GM12878 (cell line): ENCODE measurements at regions not wholly inside any gene's neighbourhood (a gene's known extent, or its start where the extent isn't known, plus 50 kb on each side); places are given as distances from the start of the nearest gene placed in this dataset.

Experiments
- ATAC-seq: fragments of 200-7000 bp; cut with Tn5 transposase; 3 replicates; pipeline ENCODE4 v1.9.1; 2020; ENCODE audit warnings: mild to moderate bottlenecking, moderate library complexity
- BruUV-seq: library from RNA; stranded (reverse); fragments of 400-500 nt; replicated peaks from 2 replicates; lab custom pipeline; 2021; lab: Mats Ljungman, UMichigan
- CTCF ChIA-PET: fragments of 300-600 bp; sonication (Branson Sonifier 250); formaldehyde crosslinking; extraction: SDS; loops from one replicate; lab custom pipeline; 2021; ENCODE audit warnings: inconsistent platforms; lab: Yijun Ruan, JAX
- POLR2A ChIA-PET: fragments of 350-600 bp; formaldehyde crosslinking; extraction: SDS; loops from one replicate; lab custom pipeline; 2021; ENCODE audit warnings: inconsistent platforms; lab: Charles Lee
- RAD21 ChIA-PET: fragments of 300-600 bp; sonication (Branson Sonifier 250); formaldehyde crosslinking; loops from one replicate; lab custom pipeline; 2023; ENCODE audit warnings: antibody characterized with exemption; ENCODE audit not compliant: unreplicated experiment; lab: Charles Lee
- SMC1A ChIA-PET: fragments of 300-600 bp; sonication (Branson Sonifier 250); formaldehyde crosslinking; loops from one replicate; lab custom pipeline; 2023; ENCODE audit not compliant: unreplicated experiment, uncharacterized antibody; lab: Charles Lee
- DNase-seq: peaks from one replicate; pipeline ENCODE4 v3.0.0-alpha.2; 2011; ENCODE audit warnings: low read depth, low spot score
- FAIRE-seq: peaks from 3 replicates; lab custom pipeline; 2011; peaks lifted over from hg19 to GRCh38; lab: Jason Lieb, UNC
- H2AFZ ChIP-seq: 2 replicates; pipeline ENCODE4 v1.6.0; 2011; ENCODE audit warnings: low read depth, low read length, control low read depth; ENCODE audit not compliant: control insufficient read depth
- H3K27ac ChIP-seq: 2 replicates; pipeline ENCODE4 v1.5.1; 2011; ENCODE audit warnings: control low read depth; ENCODE audit not compliant: control insufficient read depth, insufficient read depth
- H3K27me3 ChIP-seq, 2 experiments: replicated peaks in 1 of 2; 2 replicates each; pipeline versions ENCODE4 v1.6.0 to v1.6.1; 2011; ENCODE audit warnings: low read length in 1 of 2; ENCODE audit not compliant: control insufficient read depth in 2 of 2, insufficient read depth in 2 of 2
- H3K36me3 ChIP-seq, 2 experiments: 2 replicates each; pipeline ENCODE4 v1.5.1; 2011; ENCODE audit warnings: low read length in 1 of 2; ENCODE audit not compliant: control insufficient read depth in 2 of 2, insufficient read depth in 2 of 2
- H3K4me1 ChIP-seq: 2 replicates; pipeline ENCODE4 v1.6.1; 2011; ENCODE audit warnings: mild to moderate bottlenecking, low read length, moderate library complexity, mixed read lengths; ENCODE audit not compliant: control insufficient read depth, insufficient read depth
- H3K4me2 ChIP-seq: 2 replicates; pipeline ENCODE4 v1.6.0; 2011; ENCODE audit warnings: control low read depth; ENCODE audit not compliant: control insufficient read depth, insufficient read depth
- H3K4me3 ChIP-seq: fragments of 200-600 bp; sonication (generic); 2 replicates; pipeline ENCODE4 v1.5.1; 2016
- H3K79me2 ChIP-seq: 2 replicates; pipeline ENCODE4 v1.6.0; 2011; ENCODE audit warnings: low read length; ENCODE audit not compliant: control insufficient read depth, insufficient read depth
- H3K9ac ChIP-seq: 2 replicates; pipeline ENCODE4 v1.8.0; 2011; ENCODE audit warnings: low read length, control low read depth, mixed read lengths; ENCODE audit not compliant: control insufficient read depth, insufficient read depth
- H3K9me3 ChIP-seq: replicated peaks from 3 replicates; pipeline ENCODE4 v1.5.1; 2011; ENCODE audit warnings: mild to moderate bottlenecking, low read length; ENCODE audit not compliant: control insufficient read depth, insufficient read depth
- H4K20me1 ChIP-seq: 2 replicates; pipeline ENCODE4 v1.6.0; 2011; ENCODE audit not compliant: control insufficient read depth, insufficient read depth
- ASH2L ChIP-seq: fragments of 300-600, 200-600 bp; sonication (generic); IDR thresholded peaks from 2 replicates; pipeline ENCODE4 v1.6.1; 2017; ENCODE audit warnings: low read depth, mild to moderate bottlenecking, borderline replicate concordance
- CHD2 ChIP-seq: IDR thresholded peaks from 2 replicates; pipeline ENCODE4 v1.6.1; 2011; ENCODE audit warnings: low read depth, low read length, improper control_type of control experiment, borderline replicate concordance
- HDAC6 ChIP-seq: fragments of 200-600 bp; sonication (generic); IDR thresholded peaks from one replicate; pipeline ENCODE4 v1.8.0; 2017; ENCODE audit warnings: antibody characterized with exemption; ENCODE audit not compliant: unreplicated experiment
- IKZF2 ChIP-seq, 2 experiments: fragments of 450-650 bp; IDR thresholded peaks; 2 replicates each; pipeline ENCODE4 v1.6.1; 2017; ENCODE audit warnings: mild to moderate bottlenecking in 2 of 2, moderate library complexity in 2 of 2
- JUNB ChIP-seq: IDR thresholded peaks from 2 replicates; pipeline ENCODE4 v1.6.1; 2016; ENCODE audit warnings: antibody characterized with exemption, mild to moderate bottlenecking
- KDM1A ChIP-seq: fragments of 200-600 bp; sonication (generic); IDR thresholded peaks from 2 replicates; pipeline ENCODE4 v1.6.1; 2016; ENCODE audit warnings: borderline replicate concordance
- NR2C2 ChIP-seq: IDR thresholded peaks from 2 replicates; pipeline ENCODE4 v1.6.1; 2011; ENCODE audit warnings: borderline replicate concordance, low read depth; ENCODE audit not compliant: control insufficient read depth, insufficient read length
- NR2F1 ChIP-seq: fragments of 450-650 bp; conservative IDR thresholded peaks from 2 replicates; pipeline ENCODE4 v1.6.1; 2017; ENCODE audit warnings: mild to moderate bottlenecking
- RAD21 ChIP-seq: IDR thresholded peaks from 2 replicates; pipeline ENCODE4 v1.6.1; 2011; ENCODE audit warnings: mild to moderate bottlenecking, low read depth, low read length, moderate library complexity; ENCODE audit not compliant: insufficient read depth
- TARDBP ChIP-seq: IDR thresholded peaks from 2 replicates; pipeline ENCODE4 v1.6.1; 2016; ENCODE audit warnings: borderline replicate concordance
- ZBED1 ChIP-seq: IDR thresholded peaks from 2 replicates; pipeline ENCODE4 v1.6.1; 2016; ENCODE audit warnings: borderline replicate concordance
- ZBTB40 ChIP-seq: fragments of 450-650 bp; IDR thresholded peaks from 2 replicates; pipeline ENCODE4 v1.6.1; 2016; ENCODE audit warnings: mild to moderate bottlenecking, moderate library complexity, borderline replicate concordance
- in situ Hi-C: fragments of 300-500 bp; cut with MboI; formaldehyde crosslinking; loops from 9 replicates; pipeline ENCODE4 v1.14.3; 2018; ENCODE audit warnings: mixed read lengths
- intact Hi-C: fragments of 100-400 bp; cut with micrococcal nuclease; formaldehyde crosslinking; loops from one replicate; pipeline ENCODE4 v1.14.2; 2022; ENCODE audit not compliant: unreplicated experiment
- TF ChIP-seq, protein P1 (sequence below): fragments of 450-650 bp; IDR thresholded peaks from 2 replicates; pipeline ENCODE4 v1.6.1; 2017; ENCODE audit warnings: mild to moderate bottlenecking, moderate library complexity
- TF ChIP-seq, protein P2 (sequence below): fragments of 450-650 bp; IDR thresholded peaks from 2 replicates; pipeline ENCODE4 v1.6.1; 2017; ENCODE audit warnings: mild to moderate bottlenecking

GRCh38 chr1:185495898-185496297, 178.9 kb upstream of the IVNS1ABP start (continued):
- TF ChIP-seq, protein P1, sequence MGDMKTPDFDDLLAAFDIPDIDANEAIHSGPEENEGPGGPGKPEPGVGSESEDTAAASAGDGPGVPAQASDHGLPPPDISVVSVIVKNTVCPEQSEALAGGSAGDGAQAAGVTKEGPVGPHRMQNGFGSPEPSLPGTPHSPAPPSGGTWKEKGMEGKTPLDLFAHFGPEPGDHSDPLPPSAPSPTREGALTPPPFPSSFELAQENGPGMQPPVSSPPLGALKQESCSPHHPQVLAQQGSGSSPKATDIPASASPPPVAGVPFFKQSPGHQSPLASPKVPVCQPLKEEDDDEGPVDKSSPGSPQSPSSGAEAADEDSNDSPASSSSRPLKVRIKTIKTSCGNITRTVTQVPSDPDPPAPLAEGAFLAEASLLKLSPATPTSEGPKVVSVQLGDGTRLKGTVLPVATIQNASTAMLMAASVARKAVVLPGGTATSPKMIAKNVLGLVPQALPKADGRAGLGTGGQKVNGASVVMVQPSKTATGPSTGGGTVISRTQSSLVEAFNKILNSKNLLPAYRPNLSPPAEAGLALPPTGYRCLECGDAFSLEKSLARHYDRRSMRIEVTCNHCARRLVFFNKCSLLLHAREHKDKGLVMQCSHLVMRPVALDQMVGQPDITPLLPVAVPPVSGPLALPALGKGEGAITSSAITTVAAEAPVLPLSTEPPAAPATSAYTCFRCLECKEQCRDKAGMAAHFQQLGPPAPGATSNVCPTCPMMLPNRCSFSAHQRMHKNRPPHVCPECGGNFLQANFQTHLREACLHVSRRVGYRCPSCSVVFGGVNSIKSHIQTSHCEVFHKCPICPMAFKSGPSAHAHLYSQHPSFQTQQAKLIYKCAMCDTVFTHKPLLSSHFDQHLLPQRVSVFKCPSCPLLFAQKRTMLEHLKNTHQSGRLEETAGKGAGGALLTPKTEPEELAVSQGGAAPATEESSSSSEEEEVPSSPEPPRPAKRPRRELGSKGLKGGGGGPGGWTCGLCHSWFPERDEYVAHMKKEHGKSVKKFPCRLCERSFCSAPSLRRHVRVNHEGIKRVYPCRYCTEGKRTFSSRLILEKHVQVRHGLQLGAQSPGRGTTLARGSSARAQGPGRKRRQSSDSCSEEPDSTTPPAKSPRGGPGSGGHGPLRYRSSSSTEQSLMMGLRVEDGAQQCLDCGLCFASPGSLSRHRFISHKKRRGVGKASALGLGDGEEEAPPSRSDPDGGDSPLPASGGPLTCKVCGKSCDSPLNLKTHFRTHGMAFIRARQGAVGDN, result no peak

- DNase-seq (no peak), ATAC-seq (no peak), FAIRE-seq (no peak)
- no peak overlapping the region for H3K4me3 ChIP-seq
- H3K27ac ChIP-seq, result no peak overlapping the region
- H3K9ac ChIP-seq, result no peak overlapping the region
- H3K79me2 ChIP-seq, result no peaks in the 10 kb centered on the region
- no peaks in the 10 kb centered on the region for H3K27me3 ChIP-seq
- ChIA-PET POLR2A (no interaction called here), CTCF (no interaction called here), RAD21 (no interaction called here), SMC1A (interaction anchor here (1.4 to 1.6 kb wide), 2 partner anchors 10 to 15 kb away, joined by 3 to 4 read pairs; no protein-coding TSS in a partner anchor)
- H3K4me2 ChIP-seq, result no peak overlapping the region
- H3K36me3 ChIP-seq, result no peaks in the 10 kb centered on the region
- no peaks in the 10 kb centered on the region for H3K9me3 ChIP-seq
- intact Hi-C loops (no loop called here), in situ Hi-C loops (no loop called here)
- H2AFZ ChIP-seq, result no peak overlapping the region
- H4K20me1 ChIP-seq, result no peaks in the 10 kb centered on the region
- H3K4me1 ChIP-seq, result no peaks in the 10 kb centered on the region
- no TSS peak for BruUV-seq
- no peak for TF ChIP-seq HDAC6
- TF ChIP-seq ASH2L, result no peak
- TF ChIP-seq, protein P2, sequence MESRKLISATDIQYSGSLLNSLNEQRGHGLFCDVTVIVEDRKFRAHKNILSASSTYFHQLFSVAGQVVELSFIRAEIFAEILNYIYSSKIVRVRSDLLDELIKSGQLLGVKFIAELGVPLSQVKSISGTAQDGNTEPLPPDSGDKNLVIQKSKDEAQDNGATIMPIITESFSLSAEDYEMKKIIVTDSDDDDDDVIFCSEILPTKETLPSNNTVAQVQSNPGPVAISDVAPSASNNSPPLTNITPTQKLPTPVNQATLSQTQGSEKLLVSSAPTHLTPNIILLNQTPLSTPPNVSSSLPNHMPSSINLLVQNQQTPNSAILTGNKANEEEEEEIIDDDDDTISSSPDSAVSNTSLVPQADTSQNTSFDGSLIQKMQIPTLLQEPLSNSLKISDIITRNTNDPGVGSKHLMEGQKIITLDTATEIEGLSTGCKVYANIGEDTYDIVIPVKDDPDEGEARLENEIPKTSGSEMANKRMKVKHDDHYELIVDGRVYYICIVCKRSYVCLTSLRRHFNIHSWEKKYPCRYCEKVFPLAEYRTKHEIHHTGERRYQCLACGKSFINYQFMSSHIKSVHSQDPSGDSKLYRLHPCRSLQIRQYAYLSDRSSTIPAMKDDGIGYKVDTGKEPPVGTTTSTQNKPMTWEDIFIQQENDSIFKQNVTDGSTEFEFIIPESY, result no peak
- TF ChIP-seq IKZF2 (IDR thresholded peaks at IDR 0.05), result no peak
- TF ChIP-seq RAD21, result no peak
- no peak for TF ChIP-seq TARDBP
- no peak for TF ChIP-seq NR2F1
- no peak for TF ChIP-seq KDM1A
- no peak for TF ChIP-seq NR2C2
- TF ChIP-seq JUNB, result no peak
- TF ChIP-seq ZBED1, result no peak
- no peak for TF ChIP-seq ZBTB40
- no peak for TF ChIP-seq CHD2
Measured at GRCh38 chr1:185495007-185495406, 178.0 kb upstream of the IVNS1ABP start.
